Activated T-cell treated with anti-CD3 and anti-CD28 coated beads, Interleukin-2, amount 50 U/mL, for 48 hours (primary cell): ENCODE measurements at regions not wholly inside any gene's neighbourhood (a gene's known extent, or its start where the extent isn't known, plus 50 kb on each side); places are given as distances from the start of the nearest gene placed in this dataset.
"Not testable (repeated sequence)": the region's sequence is repeated elsewhere in the genome, so short reads cannot be mapped to it uniquely, and the experiment has no call there.

Experiments used
- DNase-seq, 2 experiments: peaks; one replicate each; pipeline ENCODE4 v3.0.0-alpha.2; 2020

DNA sequence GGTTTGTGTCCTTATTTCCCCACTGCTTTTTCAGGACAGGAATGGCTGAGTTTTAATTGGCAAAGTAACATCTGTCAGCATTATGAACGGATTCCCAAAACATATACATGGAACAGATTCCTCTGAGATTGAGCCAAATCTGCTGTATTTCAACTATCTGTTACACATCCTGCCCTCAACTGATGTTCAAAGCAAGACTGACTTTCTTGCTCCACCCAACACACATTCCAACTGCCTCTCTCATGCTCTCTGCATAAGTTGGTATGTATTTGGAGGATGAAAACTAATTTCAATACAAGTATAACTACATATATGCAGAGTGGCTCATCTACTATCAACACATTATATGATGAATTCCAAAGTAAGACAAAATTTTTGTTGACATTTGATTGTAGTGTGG is 342.2 kb downstream of the GATA3 start:
- no peak for DNase-seq

DNA sequence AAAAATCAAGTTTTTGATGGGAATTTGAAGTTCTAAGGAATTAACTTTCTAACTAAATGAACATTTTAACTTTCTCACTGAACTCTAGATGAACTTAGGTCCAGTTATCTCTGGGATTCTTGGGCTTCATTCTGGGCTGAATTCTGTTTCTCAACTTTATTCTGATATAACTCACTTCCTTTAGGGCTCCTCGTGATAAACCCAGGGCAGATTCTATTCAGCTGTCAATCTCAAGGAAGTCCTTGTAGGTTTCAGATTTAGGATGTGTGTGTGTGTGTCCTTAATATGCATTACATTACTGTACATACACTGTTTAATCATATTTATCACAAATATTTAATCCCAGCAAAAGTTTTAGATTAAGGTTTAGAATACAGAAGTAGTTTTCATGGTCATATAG is 344.3 kb downstream of the GATA3 start:
- no peak for DNase-seq

DNA sequence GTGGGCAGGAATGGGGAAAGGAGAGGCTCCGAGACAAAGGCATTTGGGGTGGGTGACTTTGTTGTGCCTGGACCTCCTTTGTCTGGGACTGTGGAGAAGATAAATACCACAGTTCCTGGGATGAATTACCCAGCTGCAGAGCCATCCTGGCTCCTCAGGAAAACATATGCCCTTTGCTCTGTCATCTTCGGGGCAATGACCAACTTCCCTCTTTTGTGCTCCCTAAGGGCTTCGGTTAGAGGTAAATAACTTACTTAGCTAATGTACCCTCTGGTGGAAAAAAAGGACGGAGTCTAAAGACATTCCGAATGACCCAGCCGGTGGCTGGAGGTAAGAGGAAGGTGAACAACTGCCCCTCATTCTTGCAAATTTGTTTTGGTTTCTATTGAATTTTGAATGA is 345.7 kb downstream of the GATA3 start:
- no peak for DNase-seq

DNA sequence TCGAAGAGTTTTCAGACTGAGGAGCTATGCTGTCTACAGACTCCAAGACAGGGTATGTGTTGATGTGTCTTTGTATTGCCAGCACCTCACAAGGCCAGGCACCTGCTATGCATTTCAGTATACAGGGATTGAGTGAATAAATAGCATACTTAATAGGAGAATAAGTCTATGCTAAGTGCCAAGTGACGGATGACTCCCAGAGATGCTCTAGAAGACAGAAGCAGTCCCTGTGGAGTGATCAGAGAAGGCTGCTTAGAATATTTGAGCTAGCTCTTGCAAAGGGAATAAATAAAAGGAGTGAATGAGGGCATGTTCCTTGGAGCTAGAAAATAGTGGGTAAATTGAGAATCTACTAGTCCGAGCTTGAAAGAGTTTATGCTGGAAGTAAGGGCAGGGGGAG is 346.4 kb downstream of the GATA3 start:
- no peak for DNase-seq

DNA sequence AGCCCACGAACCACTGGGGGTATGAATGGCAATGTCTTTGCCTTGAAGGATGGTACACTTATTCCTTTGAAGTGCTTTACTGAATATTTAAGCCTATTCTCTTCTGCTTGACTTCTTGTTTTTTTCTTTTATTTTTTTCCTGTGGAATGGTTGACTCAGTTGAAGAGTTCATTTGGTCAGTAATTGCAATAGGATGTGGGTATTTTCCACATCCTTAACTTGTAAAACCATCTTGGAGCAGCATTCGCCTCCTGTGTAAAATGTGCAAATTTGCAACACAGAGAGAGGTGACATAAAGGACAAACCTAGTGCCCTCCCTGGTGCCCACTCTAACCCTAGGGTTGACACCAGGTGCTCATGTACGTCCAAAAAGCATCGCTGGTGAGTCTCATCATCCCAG is 347.0 kb downstream of the GATA3 start:
- DNase-seq = no peak

DNA sequence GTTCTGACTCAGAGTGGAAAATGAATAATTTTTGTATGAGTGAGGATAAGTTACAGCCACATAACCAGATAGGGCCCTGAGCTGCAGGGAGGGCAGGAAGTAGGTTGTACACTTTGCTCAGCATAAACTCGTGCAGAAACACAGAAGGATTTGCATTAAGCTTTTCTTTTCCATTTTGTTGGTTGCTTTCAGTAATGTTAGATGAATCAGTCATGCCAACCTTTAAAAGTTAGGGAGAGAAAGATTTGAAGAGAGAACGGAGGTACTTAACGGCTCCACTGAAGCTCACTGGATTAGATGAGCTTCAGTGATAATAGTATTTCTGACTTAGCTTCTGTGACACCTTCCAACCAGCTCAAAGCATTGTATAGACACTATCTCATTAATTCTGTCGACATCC is 348.1 kb downstream of the GATA3 start:
- DNase-seq = peak; percentile 43 to 55

DNA sequence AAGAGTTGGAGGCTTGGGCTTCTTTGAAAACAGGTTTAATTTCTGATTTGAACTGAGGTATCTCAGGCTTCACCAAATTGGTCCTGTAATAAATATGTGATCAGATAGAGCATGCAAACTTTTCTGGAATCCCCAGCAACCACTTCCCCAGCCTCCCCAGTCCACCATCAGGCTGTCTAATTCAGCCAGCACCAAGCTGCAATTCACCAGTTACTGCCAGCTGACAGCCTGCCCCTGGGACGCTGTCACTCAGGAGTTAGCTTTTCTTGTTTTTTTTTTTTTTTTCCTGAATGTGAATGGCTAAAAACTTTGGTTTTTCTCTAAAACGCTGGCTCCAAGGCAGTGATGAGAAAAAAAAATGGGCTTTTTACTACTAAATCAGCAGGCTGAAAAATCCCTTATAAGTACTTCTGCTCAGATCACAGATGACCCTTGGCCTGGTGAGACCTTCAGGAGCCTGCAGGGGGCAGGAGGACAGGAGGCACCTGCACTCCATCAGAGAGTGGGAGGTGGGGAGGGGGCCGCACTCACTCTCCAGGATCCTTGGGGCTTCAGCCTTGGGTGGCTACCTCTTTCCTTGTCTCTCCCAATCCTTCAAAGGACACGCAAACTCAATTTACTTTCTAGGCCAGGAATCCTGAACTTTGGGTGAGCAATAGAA is 349.4 kb downstream of the GATA3 start:
- peak in 1 of 2 experiments; percentile 29 for DNase-seq

DNA sequence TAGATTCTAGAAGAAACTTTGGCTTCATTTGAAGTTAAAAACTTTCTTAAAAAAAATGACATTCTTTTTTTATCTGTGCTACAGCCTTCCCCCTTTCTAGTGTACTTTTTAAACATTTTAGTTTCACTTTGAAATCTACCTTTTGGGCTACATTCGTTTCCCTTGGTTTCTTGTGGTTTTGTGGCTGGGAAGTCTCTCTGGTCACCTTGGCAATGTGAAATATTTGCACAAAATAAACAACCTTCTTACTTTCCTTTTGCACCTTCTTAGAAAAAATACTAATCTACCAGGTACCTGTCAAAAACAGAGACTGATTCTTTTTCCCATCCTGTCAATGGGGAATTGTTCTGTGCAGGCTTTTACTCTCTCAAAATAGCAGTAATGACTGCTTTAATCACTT is 350.2 kb downstream of the GATA3 start:
- DNase-seq = no peak

DNA sequence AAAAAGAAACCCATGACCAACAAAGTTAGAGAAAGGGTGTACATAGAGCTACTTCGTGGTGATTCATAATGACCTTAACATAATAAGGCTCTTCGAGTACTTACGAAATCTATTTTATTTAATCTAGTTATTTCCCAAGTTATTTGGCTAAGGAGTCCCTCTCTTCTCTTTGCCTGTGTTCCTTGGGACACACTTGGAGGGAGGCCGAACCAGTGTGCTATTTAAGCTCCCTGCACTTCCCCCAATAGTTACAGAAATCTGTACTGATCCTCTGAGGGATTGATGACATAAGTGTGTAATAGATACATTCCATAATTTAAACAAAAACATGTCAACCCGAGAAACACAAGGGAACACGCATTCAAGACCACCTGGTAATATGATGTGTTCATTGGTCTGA is 351.1 kb downstream of the GATA3 start:
- DNase-seq = no peak

DNA sequence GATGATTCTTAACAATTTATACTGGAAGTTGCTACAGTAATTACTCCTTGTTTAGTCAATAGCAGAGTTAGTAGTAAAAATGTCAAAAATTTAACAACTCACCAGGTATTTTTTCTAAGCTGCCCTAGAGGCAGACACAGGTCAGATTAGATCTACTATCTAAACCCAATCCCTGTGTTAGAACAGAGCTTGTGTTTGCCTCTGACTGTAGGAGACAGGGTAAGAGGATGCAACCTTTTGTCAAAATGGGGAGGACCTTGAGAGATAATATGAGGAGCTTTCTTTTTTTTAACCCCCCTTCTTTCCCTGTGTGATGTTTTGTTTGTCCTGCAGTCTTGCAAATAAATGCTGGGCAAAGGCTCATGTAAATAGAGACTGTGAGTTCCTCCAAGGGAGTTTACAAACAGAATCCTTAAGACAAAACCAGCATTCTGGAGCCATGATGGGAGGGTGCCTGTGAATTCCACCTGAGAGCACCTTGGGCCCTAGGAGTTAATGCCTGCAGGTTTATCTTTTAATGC is 353.1 kb downstream of the GATA3 start:
- no peak for DNase-seq

DNA sequence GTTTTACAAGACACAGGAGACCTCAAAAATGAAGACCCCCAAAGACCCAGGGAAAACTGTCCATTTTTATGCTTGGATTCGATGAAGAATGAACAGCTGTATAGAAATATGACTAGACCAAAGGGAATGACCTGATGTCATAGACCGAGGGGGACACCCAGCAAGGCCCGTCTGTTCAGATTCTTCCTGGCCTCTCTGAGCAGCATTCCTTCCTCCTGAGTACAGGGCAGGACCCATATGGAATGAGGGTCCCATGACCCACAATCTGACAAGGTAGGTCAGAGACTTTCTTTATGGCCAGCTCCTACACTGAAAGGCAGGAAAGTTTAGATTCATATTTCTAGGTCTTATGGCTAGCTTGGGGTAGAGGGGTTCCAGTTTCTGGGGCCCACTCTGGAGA is 356.0 kb downstream of the GATA3 start:
- no peak for DNase-seq

DNA sequence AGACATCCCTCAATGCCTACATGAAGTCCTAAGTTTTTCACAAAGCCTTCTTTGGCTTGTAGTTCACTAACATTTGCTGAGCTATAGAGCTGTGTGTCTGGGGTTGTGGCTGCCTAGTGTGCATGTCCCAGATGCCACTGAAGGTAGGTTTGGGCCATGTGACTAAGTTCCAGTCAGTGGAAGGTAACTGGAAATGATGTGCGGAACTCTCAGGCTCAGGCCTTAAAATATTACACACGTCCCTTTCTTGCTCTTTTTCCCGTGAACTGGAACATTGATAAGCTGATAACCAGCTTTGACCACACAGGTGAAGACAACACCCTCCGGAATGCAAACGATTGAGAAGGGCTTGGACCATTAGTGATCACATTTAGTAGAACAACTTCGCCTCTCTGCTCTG is 358.1 kb downstream of the GATA3 start:
- DNase-seq = no peak

DNA sequence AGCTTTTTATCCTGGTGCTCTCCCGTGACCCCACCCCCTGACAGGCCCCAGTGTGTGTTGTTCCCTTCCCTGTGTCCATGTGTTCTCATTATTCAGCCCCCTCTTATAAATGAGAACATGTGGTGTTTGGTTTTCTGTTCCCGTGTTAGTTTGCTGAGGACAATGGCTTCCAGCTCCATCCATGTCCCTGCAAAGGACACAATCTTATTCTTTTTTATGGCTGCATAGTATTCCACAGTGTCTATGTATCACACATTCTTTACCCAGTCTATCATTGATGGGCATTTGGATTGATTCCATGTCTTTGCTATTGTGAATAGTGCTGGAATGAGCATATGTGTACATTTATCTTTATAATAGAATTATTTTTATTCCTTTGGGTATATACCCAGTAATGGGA is 360.5 kb downstream of the GATA3 start:
- not testable (repeated sequence) for DNase-seq

DNA sequence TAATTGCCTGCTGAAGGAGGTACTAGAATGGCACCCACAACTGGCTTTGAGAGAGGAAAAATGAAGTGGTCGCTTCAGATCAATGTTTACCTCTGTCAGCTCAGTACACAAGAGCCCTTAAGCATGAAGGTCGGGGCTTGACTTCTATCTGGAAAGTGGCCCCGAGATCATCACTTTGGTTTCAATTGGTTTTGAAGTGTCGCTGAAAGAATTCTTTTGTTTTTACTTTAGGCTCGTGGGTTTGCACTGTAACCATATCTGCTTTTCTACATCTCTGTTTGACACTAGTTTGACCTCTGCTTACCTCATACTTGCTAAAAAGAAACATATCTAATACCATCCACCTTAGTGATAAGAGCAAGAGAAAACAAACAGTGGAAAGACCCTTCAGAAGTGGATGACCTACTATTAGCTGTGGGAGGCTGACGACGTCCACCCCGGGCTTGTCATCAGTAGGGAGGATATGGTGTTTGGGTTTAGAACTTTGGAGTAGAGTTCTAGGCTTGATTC is 361.8 kb downstream of the GATA3 start:
- peak; percentile 30 to 46 for DNase-seq

DNA sequence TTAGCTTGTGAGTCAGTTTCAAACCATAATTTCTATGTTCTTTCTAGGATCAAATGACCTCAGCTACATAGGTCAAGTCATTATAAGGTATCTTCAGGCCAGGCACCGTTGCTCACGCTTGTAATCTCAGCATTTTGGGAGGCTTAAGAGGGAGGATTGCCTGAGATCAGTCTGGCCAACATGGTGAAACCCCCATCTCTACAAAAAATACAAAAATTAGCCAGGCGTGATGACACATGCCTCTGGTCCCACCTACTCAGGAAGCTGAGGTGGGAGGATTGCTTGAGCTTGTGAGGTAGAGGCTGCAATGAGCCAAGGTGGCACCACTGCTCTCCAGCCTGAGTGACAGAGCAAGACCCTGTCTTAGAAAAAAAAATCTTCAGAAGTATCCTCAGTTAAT is 362.3 kb downstream of the GATA3 start:
- DNase-seq = peak in 1 of 2 experiments; percentile 34

DNA sequence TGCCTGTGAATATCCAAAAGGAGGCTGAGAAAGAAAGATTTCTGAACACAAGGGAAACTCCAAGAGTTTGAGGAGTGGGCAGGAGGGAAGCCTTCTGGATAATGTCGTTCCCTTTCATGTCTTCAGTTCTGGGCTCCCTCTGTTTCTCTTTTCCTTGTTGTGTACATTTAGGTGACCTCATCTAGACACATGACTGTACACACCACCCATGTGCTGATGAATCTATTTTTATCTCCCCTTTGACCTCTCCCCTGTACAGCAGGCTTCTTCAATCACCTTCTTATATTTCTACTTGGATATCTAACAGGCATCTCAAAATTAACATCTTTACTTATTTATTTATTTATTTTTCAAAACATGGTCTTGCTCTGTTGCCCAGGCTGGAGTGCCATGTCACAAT is 363.1 kb downstream of the GATA3 start:
- DNase-seq = no peak

DNA sequence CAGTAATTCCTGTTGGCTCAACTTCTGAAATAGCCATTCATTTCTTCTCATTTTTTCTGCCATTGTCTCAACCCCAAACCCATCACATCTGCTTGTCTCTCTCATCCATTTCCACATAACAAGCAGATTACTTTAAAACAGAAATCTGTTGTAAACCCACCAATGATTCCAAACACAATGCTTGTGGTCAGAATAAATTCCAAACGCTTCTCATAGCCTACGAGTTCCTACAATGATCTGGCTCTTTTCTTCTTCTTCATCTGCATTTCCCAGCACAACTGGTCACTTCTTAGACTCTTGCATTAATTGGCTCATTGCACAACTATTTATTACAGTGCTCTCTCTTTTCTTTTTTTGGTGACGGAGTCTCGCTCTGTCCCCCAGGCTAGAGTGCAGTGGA is 364.1 kb downstream of the GATA3 start:
- DNase-seq = no peak

DNA sequence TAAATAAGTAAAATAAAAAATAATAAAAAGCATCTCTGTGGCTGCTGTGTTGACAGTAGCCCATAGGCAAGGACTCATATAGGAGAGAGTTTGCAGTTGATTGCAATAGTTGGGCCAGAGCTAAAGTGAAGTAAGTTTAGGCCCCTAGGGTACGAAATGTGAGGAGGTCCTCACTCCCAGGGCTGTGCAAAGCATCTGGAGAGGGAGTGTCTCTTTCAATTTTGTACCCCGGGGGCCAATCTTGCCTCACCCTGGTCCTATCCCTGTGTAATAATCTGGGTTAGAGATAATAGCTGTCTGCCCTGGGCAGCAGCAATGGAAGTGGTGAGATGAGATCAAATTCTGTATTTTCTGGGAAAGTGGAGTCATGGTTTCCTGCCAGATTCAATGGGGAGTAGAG is 365.7 kb downstream of the GATA3 start:
- no peak for DNase-seq

DNA sequence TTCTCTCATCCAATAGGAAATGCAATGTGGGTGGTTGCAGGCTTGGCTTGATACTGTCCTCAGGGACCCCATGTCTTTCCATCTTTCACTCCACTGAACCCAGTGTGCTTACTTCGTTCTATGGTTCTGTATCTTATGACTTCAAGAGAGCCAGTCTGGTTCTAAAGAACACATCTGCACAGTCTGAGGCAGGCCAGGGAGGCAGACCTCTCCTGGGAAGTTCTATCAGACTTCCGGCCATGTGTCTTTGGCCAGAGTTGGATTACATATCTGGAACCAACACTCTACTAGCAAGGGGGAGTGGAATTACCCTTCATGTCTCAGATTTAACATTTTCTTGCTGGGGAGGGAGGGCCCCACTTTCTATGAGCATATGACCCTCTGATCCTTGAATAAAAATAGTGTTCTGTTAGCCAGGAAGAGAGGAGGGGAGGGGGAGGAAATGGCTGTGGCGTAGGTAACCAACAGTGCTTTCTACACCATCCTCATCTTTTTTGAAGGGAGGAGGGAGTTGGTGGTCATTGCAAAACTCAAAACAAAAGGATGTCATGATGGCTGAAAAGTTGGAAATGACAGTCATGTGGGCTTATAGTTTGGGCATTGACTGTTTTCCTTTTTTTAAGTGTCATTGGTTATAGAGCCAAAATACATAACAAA is 370.2 kb downstream of the GATA3 start:
- DNase-seq = no peak

DNA sequence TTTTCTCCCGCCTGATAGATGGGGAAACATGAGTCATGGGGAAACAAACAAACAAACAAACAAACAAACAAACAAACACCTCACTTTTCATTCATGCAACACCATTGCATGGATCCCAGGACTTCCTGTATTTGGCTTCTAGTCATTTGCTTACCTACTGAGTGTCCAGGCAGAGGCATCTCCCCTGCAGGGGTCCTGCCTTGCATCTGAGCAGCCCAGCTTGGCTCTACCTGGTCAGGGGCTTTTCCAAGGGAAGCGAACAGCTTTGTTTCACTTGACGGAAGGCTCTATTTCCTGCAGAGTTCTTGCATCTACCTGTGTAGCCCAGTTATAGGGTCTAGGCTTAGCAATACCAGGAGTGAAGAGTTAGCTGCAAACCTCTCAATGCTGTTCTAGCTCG is 374.2 kb downstream of the GATA3 start:
- DNase-seq = no peak

DNA sequence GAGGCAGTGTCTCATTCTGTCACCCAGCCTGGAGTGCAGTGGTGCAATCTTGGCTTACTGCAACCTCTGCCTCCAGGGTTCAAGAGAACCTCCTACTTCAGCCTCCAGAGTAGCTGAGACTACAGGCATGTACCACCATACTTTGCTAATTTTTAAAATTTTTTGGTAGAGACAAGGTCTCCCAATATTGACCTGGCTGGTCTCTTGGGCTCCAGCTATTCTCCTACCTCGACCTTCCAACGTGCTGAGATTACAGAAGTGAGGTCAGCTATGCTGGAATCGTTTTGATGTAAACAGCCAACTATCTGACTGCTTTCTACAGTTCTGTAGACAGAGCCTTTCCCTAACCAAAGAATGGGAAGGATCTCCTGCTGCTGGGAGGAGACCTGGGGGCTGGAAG is 375.8 kb downstream of the GATA3 start:
- DNase-seq = no peak

DNA sequence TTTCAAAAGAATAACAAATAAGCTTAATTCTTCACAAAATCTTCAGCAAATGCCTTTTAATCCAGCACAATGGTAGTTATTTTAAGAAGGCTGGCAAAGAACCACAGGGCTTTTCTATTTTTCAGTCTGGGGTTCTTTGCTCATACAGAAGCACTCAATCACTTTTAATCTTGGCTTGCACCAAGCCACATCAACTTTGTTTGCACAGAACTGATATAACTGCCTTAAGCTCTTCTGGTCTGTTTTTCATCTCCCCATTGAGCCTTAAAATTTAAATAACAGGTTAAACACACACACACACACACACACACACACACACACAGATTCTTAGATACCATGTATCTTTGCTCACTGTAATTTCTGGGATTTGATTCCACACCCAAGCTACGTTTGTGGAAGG is 377.0 kb downstream of the GATA3 start:
- no peak for DNase-seq

DNA sequence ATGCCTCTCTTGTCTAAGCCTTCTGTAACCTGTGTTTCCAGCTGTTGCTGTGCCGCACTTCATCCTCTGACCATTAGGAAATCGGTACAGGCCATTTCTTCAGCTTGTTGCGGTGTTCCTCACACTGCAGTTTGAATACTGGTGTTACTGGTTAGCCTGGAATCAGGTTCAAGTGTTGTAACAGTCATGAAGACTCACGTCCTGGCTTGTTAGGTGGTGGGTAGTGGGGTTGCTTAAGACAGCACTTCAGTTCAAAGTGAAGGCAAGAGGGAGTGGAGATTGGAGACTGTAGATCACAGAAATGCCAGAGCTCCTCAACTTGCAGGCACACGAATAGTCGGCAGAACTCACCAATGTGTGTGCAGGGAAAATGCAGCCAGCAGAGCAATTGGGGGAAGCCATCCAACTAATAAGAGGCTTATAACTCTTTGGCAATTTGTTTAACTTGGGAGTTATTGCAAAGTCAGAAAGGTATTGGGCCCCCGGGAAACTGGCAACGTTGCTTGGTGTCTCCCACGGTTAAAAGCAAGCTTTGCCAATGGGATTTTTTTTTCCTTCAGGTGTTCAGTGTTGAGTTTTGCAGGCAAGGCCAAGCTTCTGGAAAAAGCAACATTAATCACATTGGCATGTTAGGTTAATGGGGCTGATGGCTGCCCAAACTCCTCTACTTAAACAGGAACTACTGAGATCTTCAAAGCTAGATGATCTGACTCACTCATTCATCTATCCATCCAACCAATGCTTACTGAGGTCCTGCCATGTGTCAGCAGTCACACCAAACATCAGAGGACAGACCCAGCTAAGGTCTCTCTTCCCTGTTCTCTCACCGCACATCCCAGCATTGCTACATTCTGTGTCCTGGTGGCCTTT is 380.9 kb downstream of the GATA3 start:
- no peak for DNase-seq

DNA sequence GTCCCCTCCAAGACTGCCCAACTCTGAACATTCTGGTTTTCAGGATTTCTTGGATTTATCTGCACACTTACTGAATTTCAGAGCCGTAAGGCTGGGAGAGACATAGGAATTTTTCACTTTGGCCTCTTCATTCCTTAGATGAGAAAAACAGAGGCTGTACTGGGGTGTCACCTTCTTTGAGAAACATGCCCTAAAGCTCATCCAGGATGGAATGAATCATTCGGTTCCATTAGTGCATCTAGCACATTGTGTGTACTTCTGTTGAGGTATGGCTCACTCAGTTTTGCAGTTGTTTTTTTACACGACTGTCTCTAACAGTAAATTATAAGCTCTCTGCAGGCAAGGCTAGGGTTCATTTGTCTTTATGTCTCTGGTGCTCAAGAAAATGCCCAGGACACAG is 383.4 kb downstream of the GATA3 start:
- DNase-seq = no peak
